ENCODE measurements at regions not wholly inside any gene's neighbourhood (a gene's known extent, or its start where the extent isn't known, plus 50 kb on each side); places are given as distances from the start of the nearest gene placed in this dataset.

GRCh38 chr7:52777051-52777822 is 258.2 kb upstream of the POM121L12 start:
- TF ChIP-seq EP300 (IDR thresholded peaks at IDR 0.05) (no peak), POLR2A (IDR thresholded peaks at IDR 0.05) (no peak), CTCF (IDR thresholded peaks at IDR 0.05) (no peak)
- 85 to 88% (median 86%) methylated on average over 5 of the region's 5 CpGs for WGBS, 3 donors
- DNase-seq = no peak
- Histone ChIP-seq H3K4me1 (ENCODE audit: insufficient read depth) (no peaks in the 10 kb centered on the region), H3K27me3 (no peaks in the 10 kb centered on the region), H3K4me3 (no peak overlapping the region), H3K27ac (no peak overlapping the region), H3K9me3 (no peaks in the 10 kb centered on the region), H3K36me3 (no peaks in the 10 kb centered on the region)
- intact Hi-C loops (cut with DNase I) = no loop called here

DNA sequence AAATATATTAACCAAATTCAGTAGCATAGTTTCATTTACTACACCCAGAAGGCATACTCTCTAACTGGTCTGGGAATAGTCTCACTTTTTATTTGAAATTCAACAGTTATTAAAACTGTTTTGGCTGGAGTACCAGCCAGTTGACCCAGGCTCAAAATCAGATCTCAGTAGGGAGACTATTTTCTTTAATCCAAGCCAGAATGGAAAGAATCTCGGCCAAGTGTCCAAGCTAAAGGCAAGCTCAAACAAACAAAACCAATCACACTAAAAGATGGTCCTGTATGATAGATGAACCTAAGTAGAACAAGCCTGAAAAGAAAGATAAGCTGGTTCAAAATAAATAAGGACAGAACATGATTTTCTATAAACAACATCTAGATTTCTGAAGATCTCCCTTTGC is 259.6 kb upstream of the POM121L12 start:
- intact Hi-C loops (cut with DNase I) = no loop called here
- no peak for DNase-seq
- Histone ChIP-seq H3K4me1 (ENCODE audit: insufficient read depth) (no peaks in the 10 kb centered on the region), H3K4me3 (no peak overlapping the region), H3K27me3 (no peaks in the 10 kb centered on the region), H3K36me3 (no peaks in the 10 kb centered on the region), H3K9me3 (no peaks in the 10 kb centered on the region), H3K27ac (no peak overlapping the region)
- WGBS, 3 donors = 38 to 50% (median 41%) methylated on average over 1 of the region's 1 CpG
- TF ChIP-seq POLR2A (IDR thresholded peaks at IDR 0.05) (no peak), CTCF (IDR thresholded peaks at IDR 0.05) (no peak), EP300 (IDR thresholded peaks at IDR 0.05) (no peak)

DNA sequence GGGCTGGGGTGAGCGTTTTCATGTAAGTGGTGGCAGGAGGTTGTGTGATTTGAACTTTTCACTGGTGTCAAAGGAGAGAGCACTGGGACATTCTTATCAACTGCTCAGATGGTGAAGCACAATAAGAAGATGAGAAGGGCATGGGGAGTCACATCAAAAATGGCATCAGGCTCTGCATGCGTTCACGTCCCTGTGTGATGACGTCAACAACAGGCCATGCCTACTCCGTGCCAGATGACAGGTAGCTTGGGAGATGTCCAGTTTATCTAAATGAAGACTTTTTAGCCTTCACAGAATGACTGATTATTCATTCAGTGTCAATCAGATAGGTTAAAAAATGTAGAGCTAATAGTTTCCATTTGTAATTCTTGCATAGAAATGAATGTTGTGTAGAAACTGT is 264.3 kb upstream of the POM121L12 start:
- no peaks in the 10 kb centered on the region for H3K36me3 ChIP-seq
- 89 to 93% (median 89%) methylated on average over 5 of the region's 5 CpGs for WGBS, 3 donors
- intact Hi-C loops (cut with DNase I) = no loop called here

GRCh38 chr7:52764492-52765169 is 270.8 kb upstream of the POM121L12 start:
- H3K27me3 ChIP-seq = no peaks in the 10 kb centered on the region
- no peaks in the 10 kb centered on the region for H3K36me3 ChIP-seq
- no peak overlapping the region for H3K27ac ChIP-seq
- H3K4me1 ChIP-seq (ENCODE audit: insufficient read depth) = no peaks in the 10 kb centered on the region
- intact Hi-C loops (cut with DNase I) = no loop called here
- H3K9me3 ChIP-seq = no peaks in the 10 kb centered on the region
- TF ChIP-seq EP300 (IDR thresholded peaks at IDR 0.05) = no peak
- no peak for TF ChIP-seq POLR2A (IDR thresholded peaks at IDR 0.05)
- no peak for DNase-seq
- H3K4me3 ChIP-seq = no peak overlapping the region

More for the DNA sequence above, 264.3 kb upstream of the POM121L12 start:
- Histone ChIP-seq H3K27ac (no peak overlapping the region), H3K27me3 (no peaks in the 10 kb centered on the region), H3K4me3 (no peak overlapping the region), H3K4me1 (ENCODE audit: insufficient read depth) (no peaks in the 10 kb centered on the region), H3K9me3 (no peaks in the 10 kb centered on the region)
- no peak for DNase-seq
- TF ChIP-seq EP300 (IDR thresholded peaks at IDR 0.05) (no peak), CTCF (IDR thresholded peaks at IDR 0.05) (no peak), POLR2A (IDR thresholded peaks at IDR 0.05) (no peak)

DNA sequence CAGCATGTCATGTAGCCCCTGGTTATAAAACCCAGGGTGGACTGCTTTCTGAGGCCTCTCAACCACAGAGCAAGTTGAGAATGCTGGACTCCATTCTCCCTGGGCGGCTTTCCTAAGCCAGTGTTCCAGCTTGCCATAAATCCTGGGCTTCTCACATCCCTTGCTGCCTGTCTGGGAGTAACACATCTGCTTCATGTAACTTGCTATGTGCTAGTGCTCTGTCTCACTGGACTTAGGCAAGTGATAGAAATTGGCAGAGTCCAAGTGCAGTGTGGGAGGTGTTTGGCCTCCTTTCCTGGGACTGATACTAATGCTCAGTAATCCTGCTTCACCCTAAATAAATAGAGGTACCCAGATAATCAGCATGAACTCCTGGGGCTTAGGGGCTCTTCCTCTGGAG is 277.1 kb upstream of the POM121L12 start:
- TF ChIP-seq CTCF (IDR thresholded peaks at IDR 0.05) (no peak), POLR2A (IDR thresholded peaks at IDR 0.05) (no peak), EP300 (IDR thresholded peaks at IDR 0.05) (no peak)
- Histone ChIP-seq H3K4me3 (no peak overlapping the region), H3K27me3 (no peaks in the 10 kb centered on the region), H3K36me3 (no peaks in the 10 kb centered on the region), H3K27ac (no peak overlapping the region), H3K4me1 (ENCODE audit: insufficient read depth) (no peaks in the 10 kb centered on the region), H3K9me3 (no peaks in the 10 kb centered on the region)
- no peak for DNase-seq
- 20 to 57% (median 54%) methylated on average over 1 of the region's 1 CpG for WGBS, 3 donors
- intact Hi-C loops (cut with DNase I) = no loop called here
